NCI-H146 (cell line): ENCODE measurements at regions not wholly inside any gene's neighbourhood (a gene's known extent, or its start where the extent isn't known, plus 50 kb on each side); places are given as distances from the start of the nearest gene placed in this dataset.
"Not testable (repeated sequence)": the region's sequence is repeated elsewhere in the genome, so short reads cannot be mapped to it uniquely, and the experiment has no call there.

Experiments used
- DNase-seq: peaks from one replicate; lab custom pipeline; 2025; lab: John Stamatoyannopoulos, UW

- not testable (repeated sequence) for DNase-seq
Measured at GRCh38 chr18:60015826-60016225, 116.0 kb downstream of the PMAIP1 start.

GRCh38 chr18:60013148-60013547 is 113.4 kb downstream of the PMAIP1 start:
- DNase-seq, result not testable (repeated sequence)

- DNase-seq, result no peak
Measured at GRCh38 chr18:60010984-60011383, 111.2 kb downstream of the PMAIP1 start.

- DNase-seq, result no peak
Measured at GRCh38 chr18:60010513-60010912, 110.7 kb downstream of the PMAIP1 start.

GRCh38 chr18:60007661-60008060 is 107.9 kb downstream of the PMAIP1 start:
- no peak for DNase-seq

GRCh38 chr18:60003610-60004185 is 103.9 kb downstream of the PMAIP1 start:
- DNase-seq, result no peak

- DNase-seq, result peak; percentile 74
Measured at GRCh38 chr18:59996370-59996966, 96.7 kb downstream of the PMAIP1 start.

- DNase-seq, result peak; percentile 40
Measured at GRCh38 chr18:59994357-59994756, 94.6 kb downstream of the PMAIP1 start.

GRCh38 chr18:59993560-59993959 is 93.8 kb downstream of the PMAIP1 start:
- DNase-seq, result no peak

GRCh38 chr18:59990121-59990823 is 90.5 kb downstream of the PMAIP1 start:
- no peak for DNase-seq

- peak; percentile 69 for DNase-seq
Measured at GRCh38 chr18:59988098-59988706, 88.4 kb downstream of the PMAIP1 start.

GRCh38 chr18:59987102-59987501 is 87.3 kb downstream of the PMAIP1 start:
- no peak for DNase-seq

GRCh38 chr18:59986139-59986538 is 86.3 kb downstream of the PMAIP1 start:
- DNase-seq, result peak; percentile 25

- no peak for DNase-seq
Measured at GRCh38 chr18:59985289-59985688, 85.5 kb downstream of the PMAIP1 start.

- no peak for DNase-seq
Measured at GRCh38 chr18:59983506-59983905, 83.7 kb downstream of the PMAIP1 start.

GRCh38 chr18:59980188-59980637 is 80.4 kb downstream of the PMAIP1 start:
- peak; percentile 74 for DNase-seq

- DNase-seq, result no peak
Measured at GRCh38 chr18:59971871-59972428, 72.2 kb downstream of the PMAIP1 start.

GRCh38 chr18:59971144-59971543 is 71.3 kb downstream of the PMAIP1 start:
- DNase-seq, result not testable (repeated sequence)

- DNase-seq, result not testable (repeated sequence)
Measured at GRCh38 chr18:59969477-59970028, 69.8 kb downstream of the PMAIP1 start.

GRCh38 chr18:59968583-59968982 is 68.8 kb downstream of the PMAIP1 start:
- DNase-seq, result no peak

- no peak for DNase-seq
Measured at GRCh38 chr18:59967878-59968277, 68.1 kb downstream of the PMAIP1 start.

- no peak for DNase-seq
Measured at GRCh38 chr18:59966913-59967312, 67.1 kb downstream of the PMAIP1 start.
